ENCODE measurements at regions not wholly inside any gene's neighbourhood (a gene's known extent, or its start where the extent isn't known, plus 50 kb on each side); places are given as distances from the start of the nearest gene placed in this dataset.

GRCh38 chr2:58976375-58977071 lies 735.4 kb upstream of the FANCL start:
- DNase-seq (ENCODE audit: low read depth in 1 of 2, low spot score in 1 of 2) (no peak), ATAC-seq (no peak), FAIRE-seq (no peak)
- no peak overlapping the region for H3K4me3 ChIP-seq
- H3K27ac ChIP-seq: no peak overlapping the region
- H3K4me1 ChIP-seq: no peaks in the 10 kb centered on the region
- ChIA-PET POLR2A (no interaction called here), CTCF (no interaction called here)
- no peak overlapping the region for H3K4me2 ChIP-seq
- 56% methylated on average over 9 of the region's 9 CpGs for WGBS (ENCODE audit: missing lambda C conversion rate)
- no peaks in the 10 kb centered on the region for H3K9me3 ChIP-seq
- TF ChIP-seq RFX5 (IDR thresholded peaks at IDR 0.05) (no peak), ZC3H11A (IDR thresholded peaks at IDR 0.05) (no peak), CHD4 (IDR thresholded peaks at IDR 0.05; ENCODE audit: borderline replicate concordance) (no peak), NPAS2 (CRISPR knock-in tag; IDR thresholded peaks at IDR 0.05; ENCODE audit: borderline replicate concordance) (no peak), ESRRA (IDR thresholded peaks at IDR 0.05; ENCODE audit: borderline replicate concordance, low read length) (no peak), TP53 (CRISPR knock-in tag; IDR thresholded peaks at IDR 0.05) (no peak), RAD21 (conservative IDR thresholded peaks at IDR 0.05 in 1 of 2, IDR thresholded peaks at IDR 0.05 in 1 of 2) (no peak), TFCP2L1 (CRISPR knock-in tag; IDR thresholded peaks at IDR 0.05) (no peak), CBX8 (IDR thresholded peaks at IDR 0.05) (no peak)
- TF ChIP-seq, protein P1, sequence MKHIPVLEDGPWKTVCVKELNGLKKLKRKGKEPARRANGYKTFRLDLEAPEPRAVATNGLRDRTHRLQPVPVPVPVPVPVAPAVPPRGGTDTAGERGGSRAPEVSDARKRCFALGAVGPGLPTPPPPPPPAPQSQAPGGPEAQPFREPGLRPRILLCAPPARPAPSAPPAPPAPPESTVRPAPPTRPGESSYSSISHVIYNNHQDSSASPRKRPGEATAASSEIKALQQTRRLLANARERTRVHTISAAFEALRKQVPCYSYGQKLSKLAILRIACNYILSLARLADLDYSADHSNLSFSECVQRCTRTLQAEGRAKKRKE (CRISPR knock-in tag; IDR thresholded peaks at IDR 0.05; ENCODE audit: low read depth): no peak

DNA sequence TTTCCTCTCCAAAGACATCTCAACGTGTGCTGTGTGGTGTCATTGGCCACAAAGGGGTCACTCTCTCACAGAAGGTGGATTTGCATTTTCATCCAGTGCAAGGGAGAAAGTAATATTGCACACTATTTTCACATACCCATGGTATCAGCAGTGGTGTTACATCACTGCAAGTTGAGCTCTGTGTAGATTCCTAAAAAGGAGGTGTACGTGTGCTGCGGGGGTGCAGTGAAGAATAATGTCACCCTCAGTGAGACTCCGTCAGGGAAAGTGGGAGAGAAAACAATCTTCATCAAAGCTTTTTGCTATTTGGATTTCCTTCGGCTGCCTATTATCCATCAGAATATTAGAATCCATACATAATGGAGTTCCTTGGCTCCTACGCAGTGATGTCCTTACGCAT lies 733.8 kb upstream of the FANCL start:
- H3K9me3 ChIP-seq: no peaks in the 10 kb centered on the region
- ChIA-PET POLR2A (no interaction called here), CTCF (no interaction called here)
- H3K27ac ChIP-seq: no peak overlapping the region
- H3K4me1 ChIP-seq: no peaks in the 10 kb centered on the region
- no peak for DNase-seq (ENCODE audit: low read depth in 1 of 2, low spot score in 1 of 2)
- H3K4me3 ChIP-seq: no peak overlapping the region
- FAIRE-seq: no peak
- TF ChIP-seq HOXA7 (CRISPR knock-in tag; IDR thresholded peaks at IDR 0.05) (no peak), KDM5A (IDR thresholded peaks at IDR 0.05) (no peak), TP53 (CRISPR knock-in tag; IDR thresholded peaks at IDR 0.05) (no peak), MYC (IDR thresholded peaks at IDR 0.05; ENCODE audit: borderline replicate concordance, low read length) (no peak), JUN (IDR thresholded peaks at IDR 0.05) (no peak), ZC3H11A (IDR thresholded peaks at IDR 0.05) (no peak), FOSB (CRISPR knock-in tag; IDR thresholded peaks at IDR 0.05) (no peak), RARB (CRISPR knock-in tag; IDR thresholded peaks at IDR 0.05) (no peak), EP300 (IDR thresholded peaks at IDR 0.05) (no peak), HEYL (CRISPR knock-in tag; IDR thresholded peaks at IDR 0.05) (no peak), ESRRA (IDR thresholded peaks at IDR 0.05; ENCODE audit: borderline replicate concordance, low read length) (no peak), RNF2 (IDR thresholded peaks at IDR 0.05; ENCODE audit: borderline replicate concordance, low read depth) (no peak), E2F6 (IDR thresholded peaks at IDR 0.05; ENCODE audit: borderline replicate concordance, low read depth) (no peak)
- TF ChIP-seq, protein P2, sequence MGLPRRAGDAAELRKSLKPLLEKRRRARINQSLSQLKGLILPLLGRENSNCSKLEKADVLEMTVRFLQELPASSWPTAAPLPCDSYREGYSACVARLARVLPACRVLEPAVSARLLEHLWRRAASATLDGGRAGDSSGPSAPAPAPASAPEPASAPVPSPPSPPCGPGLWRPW (IDR thresholded peaks at IDR 0.05): no peak
- H3K4me2 ChIP-seq: no peak overlapping the region
- no peak for ATAC-seq
- WGBS (ENCODE audit: missing lambda C conversion rate): 70% methylated on average over 7 of the region's 7 CpGs

- Histone ChIP-seq H3K9me3 (no peaks in the 10 kb centered on the region), H3K4me1 (no peaks in the 10 kb centered on the region), H3K4me3 (no peak overlapping the region), H3K27ac (no peak overlapping the region), H3K4me2 (no peak overlapping the region)
- WGBS (ENCODE audit: missing lambda C conversion rate): 45% methylated on average over 2 of the region's 2 CpGs
- ChIA-PET CTCF (no interaction called here), POLR2A (no interaction called here)
- FAIRE-seq (no peak), ATAC-seq (no peak), DNase-seq (ENCODE audit: low read depth in 1 of 2, low spot score in 1 of 2) (no peak)
- TF ChIP-seq ZSCAN20 (CRISPR knock-in tag; IDR thresholded peaks at IDR 0.05) (no peak), NR3C1 (IDR thresholded peaks at IDR 0.05) (no peak), HOXB13 (CRISPR knock-in tag; IDR thresholded peaks at IDR 0.05; ENCODE audit: low read depth) (no peak), RAD21 (conservative IDR thresholded peaks at IDR 0.05 in 1 of 2, IDR thresholded peaks at IDR 0.05 in 1 of 2) (no peak), PHF8 (IDR thresholded peaks at IDR 0.05; ENCODE audit: borderline replicate concordance, low read depth) (no peak), ZNF302 (CRISPR knock-in tag; IDR thresholded peaks at IDR 0.05) (no peak), CHD4 (IDR thresholded peaks at IDR 0.05; ENCODE audit: borderline replicate concordance) (no peak), CTCF (IDR thresholded peaks at IDR 0.05) (no peak)
- TF ChIP-seq, protein P3, sequence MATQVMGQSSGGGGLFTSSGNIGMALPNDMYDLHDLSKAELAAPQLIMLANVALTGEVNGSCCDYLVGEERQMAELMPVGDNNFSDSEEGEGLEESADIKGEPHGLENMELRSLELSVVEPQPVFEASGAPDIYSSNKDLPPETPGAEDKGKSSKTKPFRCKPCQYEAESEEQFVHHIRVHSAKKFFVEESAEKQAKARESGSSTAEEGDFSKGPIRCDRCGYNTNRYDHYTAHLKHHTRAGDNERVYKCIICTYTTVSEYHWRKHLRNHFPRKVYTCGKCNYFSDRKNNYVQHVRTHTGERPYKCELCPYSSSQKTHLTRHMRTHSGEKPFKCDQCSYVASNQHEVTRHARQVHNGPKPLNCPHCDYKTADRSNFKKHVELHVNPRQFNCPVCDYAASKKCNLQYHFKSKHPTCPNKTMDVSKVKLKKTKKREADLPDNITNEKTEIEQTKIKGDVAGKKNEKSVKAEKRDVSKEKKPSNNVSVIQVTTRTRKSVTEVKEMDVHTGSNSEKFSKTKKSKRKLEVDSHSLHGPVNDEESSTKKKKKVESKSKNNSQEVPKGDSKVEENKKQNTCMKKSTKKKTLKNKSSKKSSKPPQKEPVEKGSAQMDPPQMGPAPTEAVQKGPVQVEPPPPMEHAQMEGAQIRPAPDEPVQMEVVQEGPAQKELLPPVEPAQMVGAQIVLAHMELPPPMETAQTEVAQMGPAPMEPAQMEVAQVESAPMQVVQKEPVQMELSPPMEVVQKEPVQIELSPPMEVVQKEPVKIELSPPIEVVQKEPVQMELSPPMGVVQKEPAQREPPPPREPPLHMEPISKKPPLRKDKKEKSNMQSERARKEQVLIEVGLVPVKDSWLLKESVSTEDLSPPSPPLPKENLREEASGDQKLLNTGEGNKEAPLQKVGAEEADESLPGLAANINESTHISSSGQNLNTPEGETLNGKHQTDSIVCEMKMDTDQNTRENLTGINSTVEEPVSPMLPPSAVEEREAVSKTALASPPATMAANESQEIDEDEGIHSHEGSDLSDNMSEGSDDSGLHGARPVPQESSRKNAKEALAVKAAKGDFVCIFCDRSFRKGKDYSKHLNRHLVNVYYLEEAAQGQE (IDR thresholded peaks at IDR 0.05): no peak
Observed at GRCh38 chr2:58974426-58974825, 733.3 kb upstream of the FANCL start.

Measured in A549 (cell line).